Caco-2 (cell line): ENCODE measurements at regions not wholly inside any gene's neighbourhood (a gene's known extent, or its start where the extent isn't known, plus 50 kb on each side); places are given as distances from the start of the nearest gene placed in this dataset.

Experiments used
- BruUV-seq: library from RNA; stranded (reverse); fragments of 400-500 nt; replicated peaks from 2 replicates; lab custom pipeline; 2021; lab: Mats Ljungman, UMichigan
- CTCF ChIA-PET: fragments of 300-600 bp; sonication (Branson Sonifier 250); formaldehyde crosslinking; loops from one replicate; lab custom pipeline; 2022; ENCODE audit warnings: antibody characterized with exemption; lab: Charles Lee
- POLR2A ChIA-PET: fragments of 300-600 bp; sonication (Branson Sonifier 250); formaldehyde crosslinking; loops from one replicate; lab custom pipeline; 2022; ENCODE audit warnings: antibody characterized with exemption; lab: Charles Lee
- DNase-seq, 2 experiments: peaks; one replicate each; pipeline versions ENCODE4 v3.0.0 to v3.0.0-alpha.2; 2020 to 2022
- H3K27me3 ChIP-seq: replicated peaks from 2 replicates; pipeline ENCODE4 v1.6.0; 2011; ENCODE audit warnings: low read length; ENCODE audit not compliant: control insufficient read depth, insufficient read depth
- H3K36me3 ChIP-seq: 2 replicates; pipeline ENCODE4 v1.5.1; 2011; ENCODE audit warnings: low read length; ENCODE audit not compliant: control insufficient read depth, insufficient read depth
- H3K4me1 ChIP-seq: fragments of 250-450 bp; sonication (Bioruptor Pico); 2 replicates; pipeline ENCODE4 v1.5.1; 2020; ENCODE audit warnings: mild to moderate bottlenecking
- H3K4me3 ChIP-seq: 2 replicates; pipeline ENCODE4 v1.5.1; 2011; ENCODE audit warnings: low read depth, mild to moderate bottlenecking, control low read depth, low read length
- H3K9me3 ChIP-seq: fragments of 250-450 bp; sonication (Bioruptor Pico); 2 replicates; pipeline ENCODE4 v1.5.1; 2020; ENCODE audit warnings: mild to moderate bottlenecking, moderate library complexity
- H3K27ac Mint-ChIP-seq: one replicate; pipeline ENCODE4 v1.8.0; 2022; ENCODE audit warnings: mixed read lengths; ENCODE audit not compliant: unreplicated experiment
- H3K27me3 Mint-ChIP-seq: one replicate; pipeline ENCODE4 v1.8.0; 2022; ENCODE audit warnings: mixed read lengths; ENCODE audit not compliant: insufficient read depth, unreplicated experiment
- H3K36me3 Mint-ChIP-seq: one replicate; pipeline ENCODE4 v1.8.0; 2022; ENCODE audit warnings: mild to moderate bottlenecking, mixed read lengths; ENCODE audit not compliant: insufficient read depth, unreplicated experiment
- H3K4me1 Mint-ChIP-seq: one replicate; pipeline ENCODE4 v1.8.0; 2022; ENCODE audit warnings: low read depth, mixed read lengths; ENCODE audit not compliant: unreplicated experiment
- H3K4me3 Mint-ChIP-seq: one replicate; pipeline ENCODE4 v1.8.0; 2022; ENCODE audit warnings: mild to moderate bottlenecking, moderate library complexity, mixed read lengths; ENCODE audit not compliant: unreplicated experiment
- H3K9me3 Mint-ChIP-seq: one replicate; pipeline ENCODE4 v1.8.0; 2022; ENCODE audit warnings: mixed read lengths; ENCODE audit not compliant: unreplicated experiment
- intact Hi-C: fragments of 100-400 bp; cut with micrococcal nuclease; formaldehyde crosslinking; loops from one replicate; pipeline ENCODE4 v1.10.0; 2022; ENCODE audit not compliant: unreplicated experiment
- TF ChIP-seq, protein P1 (sequence below), 2 experiments: fragments of 200-600 bp in 1 of 2; IDR thresholded peaks; 1 replicate in 1 of 2; 2 replicates in 1 of 2; pipeline versions ENCODE4 v1.5.1 to v1.8.0; 2011 to 2022; ENCODE audit warnings: antibody characterized with exemption in 1 of 2, control low read depth in 1 of 2, inconsistent platforms in 1 of 2, low read depth in 1 of 2, low read length in 1 of 2, mild to moderate bottlenecking in 1 of 2, moderate library complexity in 1 of 2; ENCODE audit not compliant: insufficient read depth in 1 of 2, severe bottlenecking in 1 of 2, unreplicated experiment in 1 of 2

DNA sequence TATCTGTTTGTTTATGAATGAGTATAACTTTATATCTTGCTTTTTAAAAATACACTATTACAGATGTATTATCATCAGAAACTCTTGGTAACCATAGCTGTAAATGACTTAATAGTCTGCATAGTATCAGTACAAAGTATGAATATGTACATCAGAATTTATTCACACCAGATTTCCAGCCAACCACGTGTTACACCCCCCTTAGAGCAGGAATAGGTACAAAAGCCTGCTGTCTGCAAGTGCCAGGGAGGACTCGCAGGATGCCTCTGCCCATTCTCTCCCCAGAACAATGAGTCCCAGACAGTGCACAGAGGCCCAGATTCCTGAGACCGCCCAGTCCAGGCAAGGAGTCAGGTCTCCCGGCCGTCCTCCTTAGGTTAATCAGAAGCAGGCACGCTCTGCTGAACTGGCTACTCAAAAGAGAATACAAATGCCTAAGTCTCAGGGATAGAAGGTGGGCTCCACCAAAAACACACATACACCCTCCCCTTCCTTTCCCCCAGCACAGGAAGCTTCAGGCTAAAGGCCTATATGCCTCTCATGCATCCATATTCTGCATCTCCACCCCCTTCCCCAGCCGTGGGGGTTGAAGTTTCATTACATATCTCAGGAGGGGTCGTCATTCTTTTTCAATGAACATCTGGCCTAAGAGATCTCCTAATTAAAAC is 159.1 kb upstream of the CDH11 start:
- DNase-seq: no peak
- Histone ChIP-seq H3K9me3 (no peaks in the 10 kb centered on the region), H3K27me3 (0 out of 2 replicates have a peak, but pooled peaks cover 1% of the 10 kb centered on the region), H3K36me3 (no peaks in the 10 kb centered on the region), H3K4me3 (no peak overlapping the region), H3K4me1 (no peaks in the 10 kb centered on the region)
- intact Hi-C loops: no loop called here
- no peaks in the 10 kb centered on the region for H3K9me3 Mint-ChIP-seq
- no TSS peak for BruUV-seq
- no peaks in the 10 kb centered on the region for H3K36me3 Mint-ChIP-seq
- no peak overlapping the region for H3K4me3 Mint-ChIP-seq
- POLR2A ChIA-PET: no interaction called here
- H3K27ac Mint-ChIP-seq: no peak overlapping the region
- CTCF ChIA-PET: no interaction called here
- TF ChIP-seq, protein P1, sequence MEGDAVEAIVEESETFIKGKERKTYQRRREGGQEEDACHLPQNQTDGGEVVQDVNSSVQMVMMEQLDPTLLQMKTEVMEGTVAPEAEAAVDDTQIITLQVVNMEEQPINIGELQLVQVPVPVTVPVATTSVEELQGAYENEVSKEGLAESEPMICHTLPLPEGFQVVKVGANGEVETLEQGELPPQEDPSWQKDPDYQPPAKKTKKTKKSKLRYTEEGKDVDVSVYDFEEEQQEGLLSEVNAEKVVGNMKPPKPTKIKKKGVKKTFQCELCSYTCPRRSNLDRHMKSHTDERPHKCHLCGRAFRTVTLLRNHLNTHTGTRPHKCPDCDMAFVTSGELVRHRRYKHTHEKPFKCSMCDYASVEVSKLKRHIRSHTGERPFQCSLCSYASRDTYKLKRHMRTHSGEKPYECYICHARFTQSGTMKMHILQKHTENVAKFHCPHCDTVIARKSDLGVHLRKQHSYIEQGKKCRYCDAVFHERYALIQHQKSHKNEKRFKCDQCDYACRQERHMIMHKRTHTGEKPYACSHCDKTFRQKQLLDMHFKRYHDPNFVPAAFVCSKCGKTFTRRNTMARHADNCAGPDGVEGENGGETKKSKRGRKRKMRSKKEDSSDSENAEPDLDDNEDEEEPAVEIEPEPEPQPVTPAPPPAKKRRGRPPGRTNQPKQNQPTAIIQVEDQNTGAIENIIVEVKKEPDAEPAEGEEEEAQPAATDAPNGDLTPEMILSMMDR (IDR thresholded peaks at IDR 0.05; ENCODE audit: insufficient read depth in 1 of 2, low read depth in 1 of 2, low read length in 1 of 2, severe bottlenecking in 1 of 2, unreplicated experiment in 1 of 2): no peak
- H3K27me3 Mint-ChIP-seq: peaks cover 7% of the 10 kb centered on the region
- no peaks in the 10 kb centered on the region for H3K4me1 Mint-ChIP-seq

DNA sequence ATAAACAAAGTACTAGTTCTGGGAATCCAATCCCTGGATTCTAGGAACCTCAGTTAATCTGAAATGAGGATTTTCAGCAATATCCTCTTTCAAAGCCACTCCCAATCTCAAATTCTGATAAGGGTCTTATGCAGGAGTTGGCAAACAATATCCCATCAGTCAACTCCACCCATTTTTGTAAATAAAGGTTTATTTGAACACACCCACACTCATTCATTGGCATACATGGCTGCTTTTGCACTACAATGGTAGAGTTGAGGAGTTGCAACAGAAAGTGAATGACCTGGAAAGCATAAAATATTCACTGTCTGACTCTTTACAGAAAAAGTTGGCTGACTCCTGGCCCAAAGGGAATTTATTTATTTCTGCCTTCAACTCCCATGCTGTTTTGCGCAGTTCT is 157.7 kb upstream of the CDH11 start:
- no peak overlapping the region for H3K4me3 ChIP-seq
- H3K36me3 Mint-ChIP-seq: no peaks in the 10 kb centered on the region
- H3K36me3 ChIP-seq: no peaks in the 10 kb centered on the region
- no peaks in the 10 kb centered on the region for H3K4me1 Mint-ChIP-seq
- no peaks in the 10 kb centered on the region for H3K4me1 ChIP-seq
- DNase-seq: no peak
- no peaks in the 10 kb centered on the region for H3K9me3 ChIP-seq
- 0 out of 2 replicates have a peak, but pooled peaks cover 1% of the 10 kb centered on the region for H3K27me3 ChIP-seq
- H3K4me3 Mint-ChIP-seq: no peak overlapping the region
- intact Hi-C loops: no loop called here
- H3K27me3 Mint-ChIP-seq: peaks cover 3% of the 10 kb centered on the region
- ChIA-PET CTCF (no interaction called here), POLR2A (no interaction called here)
- no peaks in the 10 kb centered on the region for H3K9me3 Mint-ChIP-seq
- no peak overlapping the region for H3K27ac Mint-ChIP-seq
- BruUV-seq: no TSS peak
- TF ChIP-seq, protein P1 (IDR thresholded peaks at IDR 0.05; ENCODE audit: insufficient read depth in 1 of 2, low read depth in 1 of 2, low read length in 1 of 2, severe bottlenecking in 1 of 2, unreplicated experiment in 1 of 2): no peak

DNA sequence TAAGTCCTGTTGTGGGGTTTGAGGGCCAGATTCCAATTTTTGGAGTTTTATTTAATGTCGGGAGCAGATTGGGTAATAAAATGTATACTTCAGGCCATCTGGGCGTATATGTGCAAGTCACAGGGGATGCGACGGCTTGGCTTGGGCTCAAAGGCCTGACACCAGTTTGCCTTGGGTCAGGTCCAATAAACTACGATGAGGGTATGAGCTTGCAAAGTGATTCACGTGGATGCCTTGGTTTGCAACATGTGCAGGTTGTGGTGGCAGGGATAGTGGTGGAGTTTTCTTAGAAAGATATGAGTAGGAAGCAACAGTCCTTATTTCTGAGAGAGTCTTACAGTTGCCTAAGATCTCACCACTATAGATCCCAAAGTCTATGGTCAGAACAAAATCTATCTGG is 157.0 kb upstream of the CDH11 start:
- CTCF ChIA-PET: no interaction called here
- no TSS peak for BruUV-seq
- Histone ChIP-seq H3K36me3 (no peaks in the 10 kb centered on the region), H3K4me3 (no peak overlapping the region), H3K27me3 (0 out of 2 replicates have a peak, but pooled peaks cover 1% of the 10 kb centered on the region), H3K4me1 (no peaks in the 10 kb centered on the region), H3K9me3 (no peaks in the 10 kb centered on the region)
- DNase-seq: no peak
- Mint-ChIP-seq H3K36me3 (no peaks in the 10 kb centered on the region), H3K4me1 (no peaks in the 10 kb centered on the region), H3K27ac (no peak overlapping the region), H3K9me3 (no peaks in the 10 kb centered on the region), H3K4me3 (no peak overlapping the region), H3K27me3 (peaks cover 3% of the 10 kb centered on the region)
- intact Hi-C loops: no loop called here
- POLR2A ChIA-PET: no interaction called here
- TF ChIP-seq, protein P1 (IDR thresholded peaks at IDR 0.05; ENCODE audit: insufficient read depth in 1 of 2, low read depth in 1 of 2, low read length in 1 of 2, severe bottlenecking in 1 of 2, unreplicated experiment in 1 of 2): no peak
